ENCODE measurements at regions not wholly inside any gene's neighbourhood (a gene's known extent, or its start where the extent isn't known, plus 50 kb on each side); places are given as distances from the start of the nearest gene placed in this dataset.

DNA sequence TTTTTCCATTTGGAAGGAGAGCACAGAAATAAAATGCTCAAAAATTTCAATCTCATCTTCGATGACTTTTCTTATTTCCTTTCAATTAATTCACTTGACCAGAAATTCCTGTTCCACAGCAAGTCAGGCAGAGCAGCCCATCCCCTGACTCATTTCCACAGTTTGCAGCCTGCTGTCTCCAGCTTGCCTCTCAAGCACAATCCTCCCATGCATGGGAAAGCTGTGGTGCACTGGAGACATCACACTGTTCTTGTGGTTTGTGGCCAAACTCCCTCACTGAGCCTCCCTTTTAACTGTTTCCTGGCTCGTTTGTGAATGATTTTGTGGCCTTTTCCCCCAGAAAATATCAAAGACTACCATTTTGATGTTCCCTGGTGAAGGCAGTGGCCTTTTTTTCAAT is 114.0 kb upstream of the ENPEP start:
- H3K27ac Mint-ChIP-seq (ENCODE audit: unreplicated experiment) = no peak overlapping the region
- TF ChIP-seq, protein P1, sequence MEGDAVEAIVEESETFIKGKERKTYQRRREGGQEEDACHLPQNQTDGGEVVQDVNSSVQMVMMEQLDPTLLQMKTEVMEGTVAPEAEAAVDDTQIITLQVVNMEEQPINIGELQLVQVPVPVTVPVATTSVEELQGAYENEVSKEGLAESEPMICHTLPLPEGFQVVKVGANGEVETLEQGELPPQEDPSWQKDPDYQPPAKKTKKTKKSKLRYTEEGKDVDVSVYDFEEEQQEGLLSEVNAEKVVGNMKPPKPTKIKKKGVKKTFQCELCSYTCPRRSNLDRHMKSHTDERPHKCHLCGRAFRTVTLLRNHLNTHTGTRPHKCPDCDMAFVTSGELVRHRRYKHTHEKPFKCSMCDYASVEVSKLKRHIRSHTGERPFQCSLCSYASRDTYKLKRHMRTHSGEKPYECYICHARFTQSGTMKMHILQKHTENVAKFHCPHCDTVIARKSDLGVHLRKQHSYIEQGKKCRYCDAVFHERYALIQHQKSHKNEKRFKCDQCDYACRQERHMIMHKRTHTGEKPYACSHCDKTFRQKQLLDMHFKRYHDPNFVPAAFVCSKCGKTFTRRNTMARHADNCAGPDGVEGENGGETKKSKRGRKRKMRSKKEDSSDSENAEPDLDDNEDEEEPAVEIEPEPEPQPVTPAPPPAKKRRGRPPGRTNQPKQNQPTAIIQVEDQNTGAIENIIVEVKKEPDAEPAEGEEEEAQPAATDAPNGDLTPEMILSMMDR (IDR thresholded peaks at IDR 0.05) = no peak
- H3K4me3 Mint-ChIP-seq (ENCODE audit: unreplicated experiment) = no peak overlapping the region
- no peak for DNase-seq (ENCODE audit: low spot score)
- peaks cover 7% of the 10 kb centered on the region for H3K27me3 Mint-ChIP-seq (ENCODE audit: low read depth)
- peaks cover 2% of the 10 kb centered on the region for H3K9me3 Mint-ChIP-seq (ENCODE audit: low read depth)
- peaks cover 12% of the 10 kb centered on the region for H3K4me1 Mint-ChIP-seq (ENCODE audit: low read depth)
- no peaks in the 10 kb centered on the region for H3K36me3 Mint-ChIP-seq (ENCODE audit: low read depth)

DNA sequence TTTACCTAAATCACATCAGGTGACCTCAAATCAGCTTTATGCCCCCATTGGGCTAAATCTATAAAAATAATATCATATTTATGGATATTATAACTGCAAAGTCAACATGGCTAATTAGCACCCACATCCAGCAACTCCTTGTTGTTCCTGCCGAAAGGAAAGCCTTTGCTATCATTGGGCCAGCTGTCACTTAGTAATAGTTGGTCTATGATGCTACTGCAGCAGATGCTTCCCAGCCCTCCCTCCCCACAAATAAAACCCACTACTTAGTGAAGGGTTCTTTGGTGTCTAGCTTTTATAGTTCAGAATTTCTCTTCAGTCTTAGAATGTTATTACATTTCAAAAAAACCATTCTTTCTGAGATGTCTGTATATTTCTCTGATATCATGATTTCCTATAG is 116.9 kb upstream of the ENPEP start:
- H3K27ac Mint-ChIP-seq (ENCODE audit: unreplicated experiment) = no peak overlapping the region
- no peak overlapping the region for H3K4me3 Mint-ChIP-seq (ENCODE audit: unreplicated experiment)
- no peak for DNase-seq (ENCODE audit: low spot score)
- no peaks in the 10 kb centered on the region for H3K36me3 Mint-ChIP-seq (ENCODE audit: low read depth)
- H3K27me3 Mint-ChIP-seq (ENCODE audit: low read depth) = peaks cover 5% of the 10 kb centered on the region
- TF ChIP-seq, protein P1 (IDR thresholded peaks at IDR 0.05) = no peak
- H3K9me3 Mint-ChIP-seq (ENCODE audit: low read depth) = peaks cover 2% of the 10 kb centered on the region
- peaks cover 7% of the 10 kb centered on the region for H3K4me1 Mint-ChIP-seq (ENCODE audit: low read depth)

DNA sequence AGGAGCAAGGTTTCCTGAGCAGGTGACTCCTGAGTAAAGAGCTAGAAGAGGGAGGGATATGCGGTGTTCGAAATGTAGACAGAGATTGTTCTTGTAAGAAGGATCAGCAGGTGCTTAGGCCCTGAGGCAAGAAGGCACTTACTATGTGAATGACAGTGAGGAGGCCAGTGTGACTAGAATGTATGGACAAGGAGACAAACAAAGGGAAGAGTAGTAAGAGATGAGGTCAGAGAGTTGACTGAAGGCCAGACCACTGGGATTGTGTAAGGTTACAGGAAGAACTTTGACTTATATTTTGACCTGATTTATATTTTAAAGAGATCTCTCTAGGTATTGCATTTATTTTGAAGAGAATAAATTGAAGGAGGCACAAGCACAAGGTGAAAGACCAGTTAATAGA is 118.4 kb upstream of the ENPEP start:
- TF ChIP-seq, protein P1 (IDR thresholded peaks at IDR 0.05) = no peak
- DNase-seq (ENCODE audit: low spot score) = no peak
- Mint-ChIP-seq H3K9me3 (ENCODE audit: low read depth) (peaks cover 2% of the 10 kb centered on the region), H3K4me1 (ENCODE audit: low read depth) (peaks cover 7% of the 10 kb centered on the region), H3K4me3 (ENCODE audit: unreplicated experiment) (no peak overlapping the region), H3K27me3 (ENCODE audit: low read depth) (peaks cover 10% of the 10 kb centered on the region), H3K27ac (ENCODE audit: unreplicated experiment) (no peak overlapping the region), H3K36me3 (ENCODE audit: low read depth) (no peaks in the 10 kb centered on the region)

DNA sequence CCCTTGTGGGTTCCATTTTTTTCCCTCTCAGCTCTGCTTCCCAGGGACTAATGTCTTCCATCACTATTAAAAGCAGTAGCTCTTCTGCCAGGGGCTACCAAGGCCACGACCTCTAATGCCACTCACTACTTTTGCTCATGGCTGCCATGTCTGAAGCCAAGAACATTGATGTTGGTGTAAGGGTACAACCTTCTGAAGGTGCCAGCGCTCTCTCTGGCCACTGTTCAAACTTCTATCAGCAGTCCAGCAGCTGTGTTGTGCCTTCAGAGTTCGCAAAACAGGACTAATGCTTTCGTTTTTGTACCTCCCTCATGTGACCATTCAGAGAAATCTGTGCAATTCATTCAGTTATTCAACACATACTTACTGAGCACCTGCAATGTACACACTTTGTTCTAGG is 121.5 kb upstream of the ENPEP start:
- Mint-ChIP-seq H3K36me3 (ENCODE audit: low read depth) (no peaks in the 10 kb centered on the region), H3K4me3 (ENCODE audit: unreplicated experiment) (no peak overlapping the region), H3K9me3 (ENCODE audit: low read depth) (peaks cover 2% of the 10 kb centered on the region), H3K27me3 (ENCODE audit: low read depth) (peaks cover 9% of the 10 kb centered on the region), H3K27ac (ENCODE audit: unreplicated experiment) (no peak overlapping the region), H3K4me1 (ENCODE audit: low read depth) (no peaks in the 10 kb centered on the region)
- no peak for DNase-seq (ENCODE audit: low spot score)
- TF ChIP-seq, protein P1 (IDR thresholded peaks at IDR 0.05) = no peak

DNA sequence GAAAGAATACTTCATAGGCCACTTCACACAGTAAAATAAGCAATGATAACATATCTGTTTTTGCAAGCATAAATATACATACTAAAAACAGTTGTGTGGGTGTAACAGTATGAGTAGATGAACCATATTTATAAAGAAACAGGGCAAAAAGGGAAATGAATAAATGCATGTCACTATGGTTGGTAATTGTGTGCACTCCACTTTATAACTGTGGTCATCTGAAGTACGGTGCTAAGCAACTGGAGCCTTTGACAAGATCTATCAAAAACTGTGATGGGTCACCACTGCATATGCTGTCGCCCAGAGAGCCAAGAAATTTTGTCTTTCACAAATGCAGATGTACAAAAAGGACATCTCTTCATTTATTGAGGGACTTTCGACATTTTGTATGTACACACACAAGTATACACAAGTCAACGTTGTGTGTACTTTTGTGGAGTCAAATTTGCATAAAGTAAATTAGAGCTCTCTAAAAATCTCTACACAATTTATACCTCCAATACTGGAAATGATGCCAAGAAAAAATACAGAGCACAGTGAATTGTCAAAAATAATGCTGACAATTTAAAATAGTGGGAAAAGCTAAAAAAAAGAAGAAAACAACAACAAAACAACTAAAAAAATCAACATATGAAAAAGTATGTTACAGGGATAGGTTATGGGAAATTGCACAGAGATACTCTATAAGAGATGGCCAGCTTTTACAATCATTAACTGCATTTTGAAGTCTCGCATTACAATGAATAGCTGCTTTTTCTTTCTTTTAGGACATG is 123.1 kb upstream of the ENPEP start:
- H3K36me3 Mint-ChIP-seq (ENCODE audit: low read depth) = no peaks in the 10 kb centered on the region
- no peaks in the 10 kb centered on the region for H3K4me1 Mint-ChIP-seq (ENCODE audit: low read depth)
- H3K9me3 Mint-ChIP-seq (ENCODE audit: low read depth) = peaks cover 1% of the 10 kb centered on the region
- peaks cover 9% of the 10 kb centered on the region for H3K27me3 Mint-ChIP-seq (ENCODE audit: low read depth)
- no peak overlapping the region for H3K27ac Mint-ChIP-seq (ENCODE audit: unreplicated experiment)
- TF ChIP-seq, protein P1 (IDR thresholded peaks at IDR 0.05) = no peak
- no peak overlapping the region for H3K4me3 Mint-ChIP-seq (ENCODE audit: unreplicated experiment)
- DNase-seq (ENCODE audit: low spot score) = no peak
